OCI-LY7 (cell line): ENCODE measurements at regions not wholly inside any gene's neighbourhood (a gene's known extent, or its start where the extent isn't known, plus 50 kb on each side); places are given as distances from the start of the nearest gene placed in this dataset.

Experiments used
- CTCF ChIP-seq: fragments of 200-600 bp; sonication (generic); conservative IDR thresholded peaks from 2 replicates; pipeline ENCODE4 v1.5.1; 2014; ENCODE audit warnings: mild to moderate bottlenecking, antibody characterized with exemption, low read length, moderate library complexity, mixed read lengths
- EZH2phosphoT487 ChIP-seq: fragments of 200-600 bp; sonication (generic); IDR thresholded peaks from 2 replicates; pipeline ENCODE4 v1.6.1; 2018; ENCODE audit warnings: low read depth, borderline replicate concordance, mild to moderate bottlenecking, mixed run types, antibody characterized with exemption, low read length, moderate library complexity, mixed read lengths

- no peak for TF ChIP-seq CTCF
- no peak for TF ChIP-seq EZH2phosphoT487
These were observed 114.9 kb upstream of the OSR1 start for GRCh38 chr2:19473350-19473749.
